ENCODE measurements at regions not wholly inside any gene's neighbourhood (a gene's known extent, or its start where the extent isn't known, plus 50 kb on each side); places are given as distances from the start of the nearest gene placed in this dataset.

GRCh38 chr2:150700666-150701580 lies 213.5 kb upstream of the RND3 start:
- intact Hi-C loops (cut with micrococcal nuclease; ENCODE audit: unreplicated experiment), result no loop called here
- Histone ChIP-seq H3K9me2 (ENCODE audit: insufficient read depth) (no peaks in the 10 kb centered on the region), H3F3A (ENCODE audit: insufficient read depth, low read depth) (0 out of 2 replicates have a peak, but pooled peaks cover 4% of the 10 kb centered on the region), H3K27ac (no peak overlapping the region), H4K20me1 (ENCODE audit: insufficient read depth) (no peaks in the 10 kb centered on the region), H3K4me3 (no peak overlapping the region), H3K9me3 (ENCODE audit: insufficient read depth, low read depth) (no peaks in the 10 kb centered on the region), H3K36me3 (ENCODE audit: low read depth) (no peaks in the 10 kb centered on the region), H3K4me1 (replicated peaks; ENCODE audit: insufficient read depth) (no peaks in the 10 kb centered on the region), H2AFZ (no peak overlapping the region), H3K79me2 (ENCODE audit: low read depth) (no peaks in the 10 kb centered on the region), H3K27me3 (ENCODE audit: insufficient read depth, low read depth) (no peaks in the 10 kb centered on the region), H3K4me2 (no peak overlapping the region)
- TF ChIP-seq, protein P1, sequence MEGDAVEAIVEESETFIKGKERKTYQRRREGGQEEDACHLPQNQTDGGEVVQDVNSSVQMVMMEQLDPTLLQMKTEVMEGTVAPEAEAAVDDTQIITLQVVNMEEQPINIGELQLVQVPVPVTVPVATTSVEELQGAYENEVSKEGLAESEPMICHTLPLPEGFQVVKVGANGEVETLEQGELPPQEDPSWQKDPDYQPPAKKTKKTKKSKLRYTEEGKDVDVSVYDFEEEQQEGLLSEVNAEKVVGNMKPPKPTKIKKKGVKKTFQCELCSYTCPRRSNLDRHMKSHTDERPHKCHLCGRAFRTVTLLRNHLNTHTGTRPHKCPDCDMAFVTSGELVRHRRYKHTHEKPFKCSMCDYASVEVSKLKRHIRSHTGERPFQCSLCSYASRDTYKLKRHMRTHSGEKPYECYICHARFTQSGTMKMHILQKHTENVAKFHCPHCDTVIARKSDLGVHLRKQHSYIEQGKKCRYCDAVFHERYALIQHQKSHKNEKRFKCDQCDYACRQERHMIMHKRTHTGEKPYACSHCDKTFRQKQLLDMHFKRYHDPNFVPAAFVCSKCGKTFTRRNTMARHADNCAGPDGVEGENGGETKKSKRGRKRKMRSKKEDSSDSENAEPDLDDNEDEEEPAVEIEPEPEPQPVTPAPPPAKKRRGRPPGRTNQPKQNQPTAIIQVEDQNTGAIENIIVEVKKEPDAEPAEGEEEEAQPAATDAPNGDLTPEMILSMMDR (conservative IDR thresholded peaks at IDR 0.05), result no peak
- no TSS peak for BruUV-seq (replicated peaks)
- DNase-seq, result no peak
- CTCF ChIA-PET, result no interaction called here
- POLR2A ChIA-PET (ENCODE audit: unreplicated experiment), result no interaction called here

DNA sequence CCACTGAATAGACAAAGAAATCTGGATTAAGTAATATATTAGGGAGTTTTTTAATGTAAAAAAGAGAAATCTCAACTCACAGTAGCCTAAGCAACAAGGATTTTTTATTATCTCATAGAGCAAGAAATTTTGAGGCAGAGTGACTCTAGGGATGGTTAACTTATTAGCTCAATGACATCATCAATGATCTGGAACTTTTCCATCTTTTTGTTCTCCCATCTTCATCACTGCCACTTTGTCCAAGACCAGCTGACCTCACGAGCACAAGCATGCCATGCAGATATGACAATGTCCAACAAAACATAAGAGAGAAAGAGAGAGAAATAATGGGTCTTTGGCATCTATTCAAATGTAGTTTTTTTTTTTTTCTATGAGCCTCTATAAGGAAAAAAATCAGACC lies 211.8 kb upstream of the RND3 start:
- H3K36me3 ChIP-seq (ENCODE audit: low read depth), result no peaks in the 10 kb centered on the region
- no TSS peak for BruUV-seq (replicated peaks)
- H3K27ac ChIP-seq, result no peak overlapping the region
- no peaks in the 10 kb centered on the region for H3K9me2 ChIP-seq (ENCODE audit: insufficient read depth)
- no peaks in the 10 kb centered on the region for H3K9me3 ChIP-seq (ENCODE audit: insufficient read depth, low read depth)
- H3K4me2 ChIP-seq, result no peak overlapping the region
- no peaks in the 10 kb centered on the region for H3K4me1 ChIP-seq (replicated peaks; ENCODE audit: insufficient read depth)
- no peak overlapping the region for H3K4me3 ChIP-seq
- no peaks in the 10 kb centered on the region for H3K79me2 ChIP-seq (ENCODE audit: low read depth)
- H3K27me3 ChIP-seq (ENCODE audit: insufficient read depth, low read depth), result no peaks in the 10 kb centered on the region
- DNase-seq, result no peak
- TF ChIP-seq EZH2 (IDR thresholded peaks at IDR 0.05; ENCODE audit: low read depth), result no peak
- TF ChIP-seq, protein P1 (conservative IDR thresholded peaks at IDR 0.05), result no peak
- POLR2A ChIA-PET (ENCODE audit: unreplicated experiment), result no interaction called here
- intact Hi-C loops (cut with micrococcal nuclease; ENCODE audit: unreplicated experiment), result no loop called here
- H3F3A ChIP-seq (ENCODE audit: insufficient read depth, low read depth), result 0 out of 2 replicates have a peak, but pooled peaks cover 4% of the 10 kb centered on the region
- no peaks in the 10 kb centered on the region for H4K20me1 ChIP-seq (ENCODE audit: insufficient read depth)
- CTCF ChIA-PET, result no interaction called here
- no peak overlapping the region for H2AFZ ChIP-seq

DNA sequence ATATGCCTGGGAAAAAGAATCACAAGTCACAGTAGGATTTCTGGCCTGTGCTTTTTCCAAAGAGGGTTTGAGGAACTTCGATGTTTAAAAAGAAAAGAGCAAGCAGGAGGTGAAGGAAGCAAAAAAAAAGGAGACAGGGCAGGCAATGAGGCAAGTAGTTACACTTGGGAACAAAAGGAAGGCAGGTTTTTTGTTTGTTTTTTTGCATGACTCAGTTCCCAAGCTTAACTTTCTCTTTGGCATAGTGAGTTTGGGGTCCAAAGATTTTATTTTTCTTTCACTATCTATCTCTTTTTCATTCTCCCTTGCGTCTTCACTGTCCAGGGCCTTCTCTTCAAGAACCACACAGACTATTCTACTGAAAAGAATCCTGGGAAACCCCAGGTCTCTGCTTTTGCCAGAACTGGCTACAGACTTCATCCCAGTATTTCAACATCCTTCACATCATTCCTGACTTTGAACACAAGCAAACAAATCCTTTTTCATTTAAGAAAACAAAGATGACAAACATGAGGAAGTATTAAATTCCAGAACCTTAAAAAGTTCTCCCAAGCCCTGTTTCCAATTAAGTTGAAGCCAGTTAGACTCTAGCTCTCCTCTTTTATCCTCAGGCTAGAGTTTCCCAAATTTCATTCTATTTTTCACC lies 210.7 kb upstream of the RND3 start:
- ChIA-PET POLR2A (ENCODE audit: unreplicated experiment) (interaction anchor here (0.7 kb wide), 1 partner anchor 16 kb away, joined by 9 read pairs; no protein-coding TSS in a partner anchor), CTCF (no interaction called here)
- H3K79me2 ChIP-seq (ENCODE audit: low read depth), result no peaks in the 10 kb centered on the region
- H3K9me2 ChIP-seq (ENCODE audit: insufficient read depth), result no peaks in the 10 kb centered on the region
- no peak for DNase-seq
- H3K27me3 ChIP-seq (ENCODE audit: insufficient read depth, low read depth), result no peaks in the 10 kb centered on the region
- peak overlapping the region; percentile 48; the same call in 1 of the 2 replicates for H2AFZ ChIP-seq
- TF ChIP-seq, protein P1 (conservative IDR thresholded peaks at IDR 0.05), result no peak
- TF ChIP-seq EZH2 (IDR thresholded peaks at IDR 0.05; ENCODE audit: low read depth), result no peak
- H3K4me1 ChIP-seq (replicated peaks; ENCODE audit: insufficient read depth), result no peaks in the 10 kb centered on the region
- BruUV-seq (replicated peaks), result no TSS peak
- no peaks in the 10 kb centered on the region for H3K36me3 ChIP-seq (ENCODE audit: low read depth)
- no peak overlapping the region for H3K4me2 ChIP-seq
- no peaks in the 10 kb centered on the region for H4K20me1 ChIP-seq (ENCODE audit: insufficient read depth)
- H3K27ac ChIP-seq, result peak overlapping the region; percentile 29; the same call in 1 of the 2 replicates
- H3K9me3 ChIP-seq (ENCODE audit: insufficient read depth, low read depth), result no peaks in the 10 kb centered on the region
- intact Hi-C loops (cut with micrococcal nuclease; ENCODE audit: unreplicated experiment), result no loop called here
- 0 out of 2 replicates have a peak, but pooled peaks cover 4% of the 10 kb centered on the region for H3F3A ChIP-seq (ENCODE audit: insufficient read depth, low read depth)
- no peak overlapping the region for H3K4me3 ChIP-seq

Data from PC-9 (cell line).